Mesenchymal stem cell (in vitro differentiated cells and primary cell): ENCODE measurements at regions not wholly inside any gene's neighbourhood (a gene's known extent, or its start where the extent isn't known, plus 50 kb on each side); places are given as distances from the start of the nearest gene placed in this dataset.

Experiments
- DNase-seq: peaks from one replicate; pipeline ENCODE4 v3.0.0-alpha.2; 2013
- H2AFZ ChIP-seq: one replicate; pipeline ENCODE4 v1.6.1; 2013; ENCODE audit warnings: low read depth, mild to moderate bottlenecking, control low read depth, inconsistent platforms, low read length, moderate library complexity
- H2AK5ac ChIP-seq: 2 replicates; pipeline ENCODE4 v1.6.1; 2013; ENCODE audit warnings: low read length, moderate library complexity, mild to moderate bottlenecking, inconsistent platforms; ENCODE audit not compliant: severe bottlenecking
- H2BK120ac ChIP-seq: one replicate; pipeline ENCODE4 v1.6.1; 2013; ENCODE audit warnings: low read depth, mild to moderate bottlenecking, inconsistent platforms, low read length, moderate library complexity
- H2BK12ac ChIP-seq, 2 experiments: one replicate each; pipeline ENCODE4 v1.6.1; 2013; ENCODE audit warnings: inconsistent platforms in 2 of 2, low read length in 2 of 2, mild to moderate bottlenecking in 2 of 2, moderate library complexity in 2 of 2, control low read depth in 1 of 2
- H2BK15ac ChIP-seq: one replicate; pipeline ENCODE4 v1.6.1; 2013; ENCODE audit warnings: mild to moderate bottlenecking, low read depth, inconsistent platforms; ENCODE audit not compliant: poor library complexity, severe bottlenecking
- H2BK5ac ChIP-seq: 2 replicates; pipeline ENCODE4 v1.6.1; 2013; ENCODE audit warnings: low read depth, mild to moderate bottlenecking, low read length, control low read depth, inconsistent platforms; ENCODE audit not compliant: poor library complexity, severe bottlenecking
- H3K14ac ChIP-seq, 2 experiments: one replicate each; pipeline ENCODE4 v1.6.1; 2013; ENCODE audit warnings: inconsistent platforms in 2 of 2, low read length in 2 of 2, control low read depth in 1 of 2, mild to moderate bottlenecking in 1 of 2, moderate library complexity in 1 of 2
- H3K18ac ChIP-seq, 2 experiments: one replicate each; pipeline ENCODE4 v1.6.1; 2013; ENCODE audit warnings: inconsistent platforms in 2 of 2, low read length in 2 of 2, control low read depth in 1 of 2, low read depth in 1 of 2, mild to moderate bottlenecking in 1 of 2
- H3K23ac ChIP-seq, 2 experiments: one replicate each; pipeline ENCODE4 v1.6.1; 2013; ENCODE audit warnings: inconsistent platforms in 2 of 2, low read length in 2 of 2, mild to moderate bottlenecking in 2 of 2, moderate library complexity in 2 of 2, control low read depth in 1 of 2
- H3K27ac ChIP-seq: 2 replicates; pipeline ENCODE4 v1.5.1; 2013; ENCODE audit warnings: mild to moderate bottlenecking, moderate library complexity, low read length, control low read depth, inconsistent platforms; ENCODE audit not compliant: poor library complexity, severe bottlenecking
- H3K27me3 ChIP-seq, 2 experiments: 2 replicates each; pipeline versions ENCODE4 v1.6.1 to v1.7.0; 2013; ENCODE audit warnings: low read length in 2 of 2, mild to moderate bottlenecking in 2 of 2, moderate library complexity in 2 of 2, control low read depth in 1 of 2, inconsistent platforms in 1 of 2; ENCODE audit not compliant: control insufficient read depth in 1 of 2, insufficient read depth in 1 of 2
- H3K36me3 ChIP-seq, 2 experiments: 2 replicates each; pipeline versions ENCODE4 v1.6.1 to v1.7.0; 2013; ENCODE audit warnings: low read length in 2 of 2, control low read depth in 1 of 2, inconsistent platforms in 1 of 2, low read depth in 1 of 2, mild to moderate bottlenecking in 1 of 2; ENCODE audit not compliant: insufficient read depth in 2 of 2, control insufficient read depth in 1 of 2
- H3K4ac ChIP-seq, 2 experiments: one replicate each; pipeline ENCODE4 v1.6.1; 2013; ENCODE audit warnings: inconsistent platforms in 2 of 2, low read length in 2 of 2, mild to moderate bottlenecking in 2 of 2, moderate library complexity in 2 of 2, control low read depth in 1 of 2, low read depth in 1 of 2
- H3K4me1 ChIP-seq: 2 replicates; pipeline ENCODE4 v1.6.1; 2013; ENCODE audit warnings: low read depth, low read length, control low read depth; ENCODE audit not compliant: control insufficient read depth, insufficient read depth
- H3K4me2 ChIP-seq: 2 replicates; pipeline ENCODE4 v1.6.1; 2013; ENCODE audit warnings: low read length, mild to moderate bottlenecking, inconsistent platforms; ENCODE audit not compliant: poor library complexity, severe bottlenecking
- H3K4me3 ChIP-seq, 2 experiments: 2 replicates each; pipeline versions ENCODE4 v1.5.1 to v1.7.0; 2013; ENCODE audit warnings: low read length in 2 of 2, mild to moderate bottlenecking in 2 of 2, control low read depth in 1 of 2, low read depth in 1 of 2; ENCODE audit not compliant: insufficient read depth in 1 of 2
- H3K79me1 ChIP-seq: replicated peaks from 2 replicates; pipeline ENCODE4 v1.6.1; 2013; ENCODE audit warnings: mild to moderate bottlenecking, control low read depth, low read length, inconsistent platforms; ENCODE audit not compliant: poor library complexity, severe bottlenecking
- H3K9ac ChIP-seq: 2 replicates; pipeline ENCODE4 v1.7.0; 2013; ENCODE audit warnings: mild to moderate bottlenecking, low read length, moderate library complexity
- H3K9me3 ChIP-seq: 2 replicates; pipeline ENCODE4 v1.7.0; 2013; ENCODE audit warnings: mild to moderate bottlenecking, low read length; ENCODE audit not compliant: control insufficient read depth
- H4K8ac ChIP-seq: one replicate; pipeline ENCODE4 v1.6.1; 2013; ENCODE audit warnings: inconsistent platforms, mild to moderate bottlenecking, low read length, moderate library complexity
- H4K91ac ChIP-seq: one replicate; pipeline ENCODE4 v1.6.1; 2013; ENCODE audit warnings: mild to moderate bottlenecking, low read length, inconsistent platforms
- WGBS: methylation state at CpG from one replicate; pipeline ENCODE4 v1.1.7; 2013; ENCODE audit warnings: mixed read lengths; 5-methylcytosine and 5-hydroxymethylcytosine counted together

GRCh38 chr12:28611449-28611848 is 421.2 kb downstream of the CCDC91 start:
- Histone ChIP-seq H2BK120ac (no peak overlapping the region), H2BK15ac (no peak overlapping the region), H2BK12ac (no peak overlapping the region), H3K4ac (no peak overlapping the region), H3K4me2 (no peak overlapping the region), H2AK5ac (no peak overlapping the region), H4K8ac (no peak overlapping the region), H3K9me3 (peaks cover 36% of the 10 kb centered on the region), H3K23ac (no peak overlapping the region), H2AFZ (no peak overlapping the region), H3K4me1 (no peaks in the 10 kb centered on the region), H3K79me1 (no peaks in the 10 kb centered on the region), H2BK5ac (no peak overlapping the region), H3K18ac (no peak overlapping the region), H3K14ac (no peak overlapping the region), H3K9ac (peak overlapping the region; percentile 60), H3K4me3 (no peak overlapping the region), H3K27me3 (no peaks in the 10 kb centered on the region), H3K27ac (no peak overlapping the region), H4K91ac (no peak overlapping the region), H3K36me3 (no peaks in the 10 kb centered on the region)
- WGBS, result 51% methylated on average over 2 of the region's 2 CpGs
- no peak for DNase-seq

GRCh38 chr12:28618171-28618570 is 427.9 kb downstream of the CCDC91 start:
- no peaks in the 10 kb centered on the region for H3K79me1 ChIP-seq
- no peak overlapping the region for H2BK15ac ChIP-seq
- H3K23ac ChIP-seq, result no peak overlapping the region
- H3K4me2 ChIP-seq, result no peak overlapping the region
- no peak overlapping the region for H3K18ac ChIP-seq
- H3K4me1 ChIP-seq, result no peaks in the 10 kb centered on the region
- whole genome bisulfite sequencing, result no CpG with 5 or more reads among the region's 1 CpG
- no peak overlapping the region for H3K4ac ChIP-seq
- no peak overlapping the region for H2BK120ac ChIP-seq
- H4K91ac ChIP-seq, result no peak overlapping the region
- no peak overlapping the region for H2AFZ ChIP-seq
- H2AK5ac ChIP-seq, result no peak overlapping the region
- no peak overlapping the region for H3K9ac ChIP-seq
- H3K9me3 ChIP-seq, result peaks cover 20% of the 10 kb centered on the region
- H3K36me3 ChIP-seq, result no peaks in the 10 kb centered on the region
- H2BK5ac ChIP-seq, result no peak overlapping the region
- no peak overlapping the region for H3K4me3 ChIP-seq
- no peak overlapping the region for H3K14ac ChIP-seq
- DNase-seq, result no peak
- no peak overlapping the region for H4K8ac ChIP-seq
- no peak overlapping the region for H2BK12ac ChIP-seq
- no peaks in the 10 kb centered on the region for H3K27me3 ChIP-seq
- H3K27ac ChIP-seq, result no peak overlapping the region

- Histone ChIP-seq H2BK12ac (no peak overlapping the region), H2BK120ac (no peak overlapping the region), H3K23ac (no peak overlapping the region), H4K8ac (no peak overlapping the region), H2AFZ (no peak overlapping the region), H3K36me3 (no peaks in the 10 kb centered on the region), H2BK5ac (no peak overlapping the region), H3K27me3 (no peaks in the 10 kb centered on the region), H3K4me3 (no peak overlapping the region), H3K9ac (no peak overlapping the region), H3K18ac (no peak overlapping the region), H2AK5ac (no peak overlapping the region), H3K79me1 (no peaks in the 10 kb centered on the region), H3K14ac (no peak overlapping the region), H3K27ac (no peak overlapping the region), H3K4me2 (no peak overlapping the region), H3K4me1 (no peaks in the 10 kb centered on the region), H2BK15ac (no peak overlapping the region), H3K9me3 (peaks cover 20% of the 10 kb centered on the region), H3K4ac (no peak overlapping the region), H4K91ac (no peak overlapping the region)
- DNase-seq, result no peak
- 100% methylated on average over 1 of the region's 3 CpGs for WGBS
Measured at GRCh38 chr12:28618772-28619171, 428.5 kb downstream of the CCDC91 start.

GRCh38 chr12:28620281-28620680 is 430.0 kb downstream of the CCDC91 start:
- Histone ChIP-seq H3K27ac (no peak overlapping the region), H2BK5ac (no peak overlapping the region), H3K79me1 (no peaks in the 10 kb centered on the region), H3K4me3 (no peak overlapping the region), H3K23ac (no peak overlapping the region), H3K4me1 (no peaks in the 10 kb centered on the region), H3K27me3 (no peaks in the 10 kb centered on the region), H3K9ac (no peak overlapping the region), H2AFZ (no peak overlapping the region), H2BK12ac (no peak overlapping the region), H4K91ac (no peak overlapping the region), H3K4me2 (no peak overlapping the region), H3K9me3 (peaks cover 20% of the 10 kb centered on the region), H3K36me3 (no peaks in the 10 kb centered on the region), H3K18ac (no peak overlapping the region), H3K14ac (no peak overlapping the region), H2BK120ac (no peak overlapping the region), H3K4ac (no peak overlapping the region), H2AK5ac (no peak overlapping the region), H4K8ac (no peak overlapping the region), H2BK15ac (no peak overlapping the region)
- WGBS, result 82% methylated on average over 3 of the region's 3 CpGs
- no peak for DNase-seq
